ENCODE measurements at regions not wholly inside any gene's neighbourhood (a gene's known extent, or its start where the extent isn't known, plus 50 kb on each side); places are given as distances from the start of the nearest gene placed in this dataset.

- no peak for TF ChIP-seq CTCF (conservative IDR thresholded peaks at IDR 0.05 in 1 of 2, IDR thresholded peaks at IDR 0.05 in 1 of 2; ENCODE audit: low read depth in 1 of 2, low read length in 2 of 2)
- TF ChIP-seq EZH2 (IDR thresholded peaks at IDR 0.05; ENCODE audit: low read length, missing control alignments): no peak
Measured at GRCh38 chr2:238511614-238511950, 84.9 kb downstream of the ASB1 start.

Measured in fibroblast of lung (primary cell).